ENCODE measurements at regions not wholly inside any gene's neighbourhood (a gene's known extent, or its start where the extent isn't known, plus 50 kb on each side); places are given as distances from the start of the nearest gene placed in this dataset.
"Not testable (repeated sequence)": the region's sequence is repeated elsewhere in the genome, so short reads cannot be mapped to it uniquely, and the experiment has no call there.

DNA sequence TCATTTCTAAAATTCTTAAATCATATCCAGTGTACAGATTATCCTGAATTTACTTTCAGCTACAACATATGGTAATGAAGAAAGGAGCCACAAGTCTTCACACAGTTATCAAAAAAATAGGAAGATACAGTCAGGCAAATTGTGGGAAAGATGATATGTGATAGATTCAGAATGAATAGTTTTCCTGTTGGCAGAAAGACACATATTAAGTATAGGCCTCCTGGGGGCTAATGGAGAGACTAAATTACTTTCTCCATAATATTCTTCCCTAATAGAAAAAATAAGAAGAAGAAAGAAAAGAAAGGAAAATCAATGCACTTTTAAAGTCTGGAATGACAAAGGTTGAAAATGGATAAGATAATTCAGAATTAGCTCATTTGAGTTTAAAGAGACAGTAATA, 2073.5 kb downstream of the LRRC4C start:
- Histone ChIP-seq H3K36me3 (ENCODE audit: control insufficient read depth, insufficient read depth, low read length) (no peaks in the 10 kb centered on the region), H3K4me3 (ENCODE audit: extremely low read depth, insufficient read depth, low read length, poor library complexity, severe bottlenecking) (no peak overlapping the region), H3K4me1 (ENCODE audit: control insufficient read depth, insufficient read depth, low read length, poor library complexity, severe bottlenecking) (no peaks in the 10 kb centered on the region), H3K9me3 (ENCODE audit: control insufficient read depth, low read length) (peaks cover 12% of the 10 kb centered on the region), H3K27ac (ENCODE audit: low read depth, low read length, severe bottlenecking) (no peak overlapping the region)

GRCh38 chr11:39374963-39375698, 2084.3 kb downstream of the LRRC4C start:
- H3K4me3 ChIP-seq (ENCODE audit: extremely low read depth, insufficient read depth, low read length, poor library complexity, severe bottlenecking): no peak overlapping the region
- no peaks in the 10 kb centered on the region for H3K9me3 ChIP-seq (ENCODE audit: control insufficient read depth, low read length)
- H3K27ac ChIP-seq (ENCODE audit: low read depth, low read length, severe bottlenecking): no peak overlapping the region
- H3K36me3 ChIP-seq (ENCODE audit: control insufficient read depth, insufficient read depth, low read length): no peaks in the 10 kb centered on the region
- WGBS, 2 experiments (ENCODE audit: insufficient coverage in 2 of 2): 14 to 24% methylated on average over 1 to 2 of the region's 8 CpGs
- H3K4me1 ChIP-seq (ENCODE audit: control insufficient read depth, insufficient read depth, low read length, poor library complexity, severe bottlenecking): no peaks in the 10 kb centered on the region

GRCh38 chr11:39367534-39367933, 2091.9 kb downstream of the LRRC4C start:
- Histone ChIP-seq H3K36me3 (ENCODE audit: control insufficient read depth, insufficient read depth, low read length) (no peaks in the 10 kb centered on the region), H3K4me3 (ENCODE audit: extremely low read depth, insufficient read depth, low read length, poor library complexity, severe bottlenecking) (no peak overlapping the region), H3K27ac (ENCODE audit: low read depth, low read length, severe bottlenecking) (no peak overlapping the region), H3K4me1 (ENCODE audit: control insufficient read depth, insufficient read depth, low read length, poor library complexity, severe bottlenecking) (peaks cover 11% of the 10 kb centered on the region), H3K9me3 (ENCODE audit: control insufficient read depth, low read length) (no peaks in the 10 kb centered on the region)
- WGBS, 2 experiments (ENCODE audit: insufficient coverage in 2 of 2): 89 to 95% methylated on average over 2 of the region's 3 CpGs

GRCh38 chr11:39365809-39366436, 2093.5 kb downstream of the LRRC4C start:
- Histone ChIP-seq H3K27ac (ENCODE audit: low read depth, low read length, severe bottlenecking) (peak overlapping the region; percentile 41), H3K4me1 (ENCODE audit: control insufficient read depth, insufficient read depth, low read length, poor library complexity, severe bottlenecking) (peaks cover 11% of the 10 kb centered on the region), H3K36me3 (ENCODE audit: control insufficient read depth, insufficient read depth, low read length) (no peaks in the 10 kb centered on the region), H3K4me3 (ENCODE audit: extremely low read depth, insufficient read depth, low read length, poor library complexity, severe bottlenecking) (no peak overlapping the region), H3K9me3 (ENCODE audit: control insufficient read depth, low read length) (no peaks in the 10 kb centered on the region)
- WGBS, 2 experiments (ENCODE audit: insufficient coverage in 2 of 2): no CpG with 5 or more reads among the region's 2 CpGs

GRCh38 chr11:39363571-39363970, 2095.9 kb downstream of the LRRC4C start:
- Histone ChIP-seq H3K4me1 (ENCODE audit: control insufficient read depth, insufficient read depth, low read length, poor library complexity, severe bottlenecking) (peaks cover 11% of the 10 kb centered on the region), H3K9me3 (ENCODE audit: control insufficient read depth, low read length) (no peaks in the 10 kb centered on the region), H3K36me3 (ENCODE audit: control insufficient read depth, insufficient read depth, low read length) (no peaks in the 10 kb centered on the region), H3K27ac (ENCODE audit: low read depth, low read length, severe bottlenecking) (no peak overlapping the region), H3K4me3 (ENCODE audit: extremely low read depth, insufficient read depth, low read length, poor library complexity, severe bottlenecking) (no peak overlapping the region)
- WGBS, 2 experiments (ENCODE audit: insufficient coverage in 2 of 2): 86 to 100% methylated on average over 1 of the region's 1 CpG

GRCh38 chr11:39361557-39361956, 2097.9 kb downstream of the LRRC4C start:
- peaks cover 7% of the 10 kb centered on the region for H3K4me1 ChIP-seq (ENCODE audit: control insufficient read depth, insufficient read depth, low read length, poor library complexity, severe bottlenecking)
- H3K27ac ChIP-seq (ENCODE audit: low read depth, low read length, severe bottlenecking): no peak overlapping the region
- no peak overlapping the region for H3K4me3 ChIP-seq (ENCODE audit: extremely low read depth, insufficient read depth, low read length, poor library complexity, severe bottlenecking)
- no peaks in the 10 kb centered on the region for H3K36me3 ChIP-seq (ENCODE audit: control insufficient read depth, insufficient read depth, low read length)
- WGBS, 2 experiments (ENCODE audit: insufficient coverage in 2 of 2): no CpG with 5 or more reads among the region's 1 CpG
- no peaks in the 10 kb centered on the region for H3K9me3 ChIP-seq (ENCODE audit: control insufficient read depth, low read length)

DNA sequence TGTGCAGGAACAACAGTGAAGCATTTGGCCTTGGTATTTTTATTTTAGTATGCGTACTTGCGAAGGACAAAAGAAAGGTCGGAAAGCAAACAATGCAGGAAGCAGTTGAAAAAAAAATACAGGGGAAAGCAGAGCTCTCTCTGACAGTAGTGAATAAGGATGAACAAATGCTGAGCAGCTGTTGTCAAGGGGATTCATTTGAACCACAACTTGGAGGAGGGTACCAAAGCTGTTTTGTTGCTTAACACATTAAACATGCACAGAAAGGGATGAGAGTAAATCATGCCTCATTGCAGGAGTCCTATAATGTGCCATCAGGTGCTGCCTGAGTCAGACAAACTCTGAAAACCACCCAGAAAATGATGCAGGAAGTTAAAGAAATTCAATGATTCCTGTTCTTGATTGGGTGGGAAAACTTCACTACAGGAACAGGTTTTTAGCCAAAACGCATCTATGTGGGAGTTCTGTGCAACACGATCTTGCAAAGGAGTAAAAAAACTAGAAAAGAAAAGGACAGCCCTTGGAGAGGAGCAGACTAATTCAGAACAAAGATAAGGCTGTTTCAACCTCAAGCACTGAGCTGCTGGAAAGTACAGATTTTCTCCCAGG, 2113.5 kb downstream of the LRRC4C start:
- peaks cover 1% of the 10 kb centered on the region for H3K9me3 ChIP-seq (ENCODE audit: control insufficient read depth, low read length)
- H3K36me3 ChIP-seq (ENCODE audit: control insufficient read depth, insufficient read depth, low read length): no peaks in the 10 kb centered on the region
- H3K4me1 ChIP-seq (ENCODE audit: control insufficient read depth, insufficient read depth, low read length, poor library complexity, severe bottlenecking): no peaks in the 10 kb centered on the region
- WGBS, 2 experiments (ENCODE audit: insufficient coverage in 2 of 2): 70 to 74% methylated on average over 3 to 5 of the region's 5 CpGs
- H3K4me3 ChIP-seq (ENCODE audit: extremely low read depth, insufficient read depth, low read length, poor library complexity, severe bottlenecking): no peak overlapping the region
- H3K27ac ChIP-seq (ENCODE audit: low read depth, low read length, severe bottlenecking): no peak overlapping the region

- Histone ChIP-seq H3K4me3 (ENCODE audit: extremely low read depth, insufficient read depth, low read length, poor library complexity, severe bottlenecking) (no peak overlapping the region), H3K36me3 (ENCODE audit: control insufficient read depth, insufficient read depth, low read length) (no peaks in the 10 kb centered on the region), H3K27ac (ENCODE audit: low read depth, low read length, severe bottlenecking) (no peak overlapping the region), H3K9me3 (ENCODE audit: control insufficient read depth, low read length) (peaks cover 12% of the 10 kb centered on the region), H3K4me1 (ENCODE audit: control insufficient read depth, insufficient read depth, low read length, poor library complexity, severe bottlenecking) (no peaks in the 10 kb centered on the region)
- WGBS, 2 experiments (ENCODE audit: insufficient coverage in 2 of 2): 91 to 95% methylated on average over 3 of the region's 4 CpGs
Measured at GRCh38 chr11:39341461-39341860, 2118.0 kb downstream of the LRRC4C start.

DNA sequence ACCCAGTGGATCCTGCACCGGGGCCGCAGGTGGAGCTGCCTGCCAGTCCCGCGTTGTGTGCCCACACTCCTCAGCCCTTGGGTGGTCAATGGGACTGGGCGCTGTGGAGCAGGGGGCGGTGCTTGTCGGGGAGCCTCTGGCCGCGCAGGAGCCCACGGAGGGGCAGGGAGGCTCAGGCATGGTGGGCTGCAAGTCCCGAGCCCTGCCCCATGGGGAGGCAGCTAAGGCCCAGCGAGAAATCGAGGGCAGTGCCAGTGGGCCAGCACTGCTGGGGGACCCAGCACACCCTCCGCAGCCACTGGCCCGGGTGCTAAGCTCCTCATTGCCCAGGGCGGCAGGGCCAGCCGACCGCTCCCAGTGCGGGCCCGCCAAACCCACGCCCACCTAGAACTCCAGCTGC, 2126.4 kb downstream of the LRRC4C start:
- H3K4me3 ChIP-seq (ENCODE audit: extremely low read depth, insufficient read depth, low read length, poor library complexity, severe bottlenecking); H3K9me3 ChIP-seq (ENCODE audit: control insufficient read depth, low read length); H3K4me1 ChIP-seq (ENCODE audit: control insufficient read depth, insufficient read depth, low read length, poor library complexity, severe bottlenecking); H3K36me3 ChIP-seq (ENCODE audit: control insufficient read depth, insufficient read depth, low read length); H3K27ac ChIP-seq (ENCODE audit: low read depth, low read length, severe bottlenecking): not testable (repeated sequence)
- WGBS, 2 experiments (ENCODE audit: insufficient coverage in 2 of 2): 79 to 80% methylated on average over 17 to 20 of the region's 21 CpGs

- Histone ChIP-seq H3K27ac (ENCODE audit: low read depth, low read length, severe bottlenecking) (no peak overlapping the region), H3K36me3 (ENCODE audit: control insufficient read depth, insufficient read depth, low read length) (no peaks in the 10 kb centered on the region), H3K4me3 (ENCODE audit: extremely low read depth, insufficient read depth, low read length, poor library complexity, severe bottlenecking) (no peak overlapping the region), H3K4me1 (ENCODE audit: control insufficient read depth, insufficient read depth, low read length, poor library complexity, severe bottlenecking) (no peaks in the 10 kb centered on the region), H3K9me3 (ENCODE audit: control insufficient read depth, low read length) (no peaks in the 10 kb centered on the region)
- 67 to 78% methylated on average over 4 to 5 of the region's 6 CpGs for WGBS, 2 experiments (ENCODE audit: insufficient coverage in 2 of 2)
Measured at GRCh38 chr11:39327302-39327701, 2132.2 kb downstream of the LRRC4C start.

DNA sequence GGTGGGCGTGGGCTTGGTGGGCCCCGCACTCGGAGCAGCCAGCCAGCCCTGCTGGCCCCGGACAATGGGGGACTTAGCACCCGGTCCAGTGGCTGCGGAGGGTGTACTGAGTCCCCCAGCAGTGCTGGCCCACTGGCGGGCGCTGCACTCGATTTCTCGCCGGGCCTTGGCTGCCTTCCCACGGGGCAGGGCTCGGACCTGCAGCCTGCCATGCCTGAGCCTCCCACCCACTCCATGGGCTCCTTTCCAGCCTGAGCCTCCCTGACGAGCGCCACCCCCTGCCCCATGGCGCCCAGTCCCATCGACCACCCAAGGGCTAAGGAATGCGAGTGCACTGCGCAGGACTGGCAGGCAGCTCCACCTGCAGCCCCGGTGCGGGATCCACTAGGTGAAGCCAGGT, 2147.6 kb downstream of the LRRC4C start:
- 93 to 94% methylated on average over 12 to 13 of the region's 21 CpGs for WGBS, 2 experiments (ENCODE audit: insufficient coverage in 2 of 2)
- H3K4me3 ChIP-seq (ENCODE audit: extremely low read depth, insufficient read depth, low read length, poor library complexity, severe bottlenecking); H3K4me1 ChIP-seq (ENCODE audit: control insufficient read depth, insufficient read depth, low read length, poor library complexity, severe bottlenecking); H3K36me3 ChIP-seq (ENCODE audit: control insufficient read depth, insufficient read depth, low read length); H3K27ac ChIP-seq (ENCODE audit: low read depth, low read length, severe bottlenecking); H3K9me3 ChIP-seq (ENCODE audit: control insufficient read depth, low read length): not testable (repeated sequence)
